Esophagus muscularis mucosa (tissue), 4 donors: ENCODE measurements at regions not wholly inside any gene's neighbourhood (a gene's known extent, or its start where the extent isn't known, plus 50 kb on each side); places are given as distances from the start of the nearest gene placed in this dataset.

Experiments
- DNase-seq: peaks from one replicate; pipeline ENCODE4 v3.0.0-alpha.2; 2017; ENCODE audit errors: extremely low spot score
- H3K27ac ChIP-seq, 4 donors: fragments of 200-600 bp; sonication (generic); replicated peaks in 1 of 4; 1 replicate in 3 of 4; 2 replicates in 1 of 4; pipeline ENCODE4 v1.5.1; 2016 to 2019; ENCODE audit warnings: mild to moderate bottlenecking in 1 of 4
- H3K27me3 ChIP-seq, 4 donors: fragments of 200-600 bp; sonication (generic); one replicate each; pipeline versions ENCODE4 v1.5.1 to v1.6.0; 2016 to 2019
- H3K36me3 ChIP-seq, 4 donors: fragments of 200-600 bp; sonication (generic); one replicate each; pipeline ENCODE4 v1.5.1; 2016 to 2019
- H3K4me1 ChIP-seq, 4 donors: fragments of 200-600 bp; sonication (generic); one replicate each; pipeline ENCODE4 v1.5.1; 2016 to 2019
- H3K4me3 ChIP-seq, 4 donors: fragments of 200-600 bp; sonication (generic); 1 replicate in 2 of 4; 2 replicates in 2 of 4; pipeline ENCODE4 v1.5.1; 2016 to 2019; ENCODE audit warnings: mild to moderate bottlenecking in 4 of 4, moderate library complexity in 1 of 4
- H3K9me3 ChIP-seq, 4 donors: fragments of 200-600 bp; sonication (generic); 1 replicate in 3 of 4; 2 replicates in 1 of 4; pipeline ENCODE4 v1.5.1; 2016 to 2019
- CTCF ChIP-seq, 3 experiments: fragments of 200-600 bp in 2 of 3; fragments of 450-650 bp in 1 of 3; sonication (generic) in 2 of 3; IDR thresholded peaks; one replicate each; pipeline ENCODE4 v1.5.1; 2017 to 2019; ENCODE audit warnings: antibody characterized with exemption in 3 of 3, mild to moderate bottlenecking in 2 of 3, moderate library complexity in 1 of 3
- EP300 ChIP-seq: sonication (generic); formaldehyde crosslinking; IDR thresholded peaks from one replicate; pipeline ENCODE4 v1.6.1; 2017; ENCODE audit warnings: antibody characterized with exemption
- POLR2A ChIP-seq: fragments of 450-650 bp; IDR thresholded peaks from one replicate; pipeline ENCODE4 v1.6.1; 2017; ENCODE audit warnings: antibody characterized with exemption, moderate library complexity, mild to moderate bottlenecking, low read depth
- POLR2AphosphoS5 ChIP-seq, 2 donors: sonication (generic); formaldehyde crosslinking; IDR thresholded peaks; one replicate each; pipeline ENCODE4 v1.6.1; 2017; ENCODE audit warnings: antibody characterized with exemption in 2 of 2
- WGBS: methylation state at CpG from one replicate; pipeline ENCODE4 v1.1.5; 2018; 5-methylcytosine and 5-hydroxymethylcytosine counted together
- intact Hi-C: fragments of 100-400 bp; cut with DNase I; formaldehyde crosslinking; loops from one replicate; pipeline ENCODE4 v1.15.1; 2023

GRCh38 chr16:86869288-86870022, 291.1 kb downstream of the FOXL1 start:
- Histone ChIP-seq H3K9me3 (peaks cover 0 to 7% (median 3%) of the 10 kb centered on the region in 4 donors), H3K27me3 (peaks cover 0 to 62% (median 2%) of the 10 kb centered on the region in 4 donors), H3K27ac (no peak overlapping the region), H3K4me3 (no peak overlapping the region), H3K36me3 (no peaks in the 10 kb centered on the region), H3K4me1 (peaks cover 12 to 18% (median 17%) of the 10 kb centered on the region in 4 donors)
- no peak for DNase-seq
- intact Hi-C loops: no loop called here
- 83% methylated on average over 31 of the region's 32 CpGs for WGBS
- TF ChIP-seq POLR2A (no peak), CTCF (IDR thresholded peaks at IDR 0.05) (no peak), EP300 (no peak), POLR2AphosphoS5 (IDR thresholded peaks at IDR 0.05) (no peak)

GRCh38 chr16:86870380-86870779, 292.0 kb downstream of the FOXL1 start:
- Histone ChIP-seq H3K27me3 (peaks cover 0 to 64% (median 2%) of the 10 kb centered on the region in 4 donors), H3K9me3 (peaks cover 0 to 7% (median 3%) of the 10 kb centered on the region in 4 donors), H3K27ac (no peak overlapping the region), H3K4me1 (peaks cover 12 to 16% (median 14%) of the 10 kb centered on the region in 4 donors), H3K36me3 (no peaks in the 10 kb centered on the region), H3K4me3 (no peak overlapping the region)
- TF ChIP-seq POLR2AphosphoS5 (IDR thresholded peaks at IDR 0.05) (no peak), CTCF (IDR thresholded peaks at IDR 0.05) (no peak), EP300 (no peak)
- DNase-seq: no peak
- WGBS: 77% methylated on average over 9 of the region's 9 CpGs
- intact Hi-C loops: no loop called here

GRCh38 chr16:86872131-86872530, 293.8 kb downstream of the FOXL1 start:
- no peak for TF ChIP-seq EP300
- TF ChIP-seq CTCF (IDR thresholded peaks at IDR 0.05): no peak
- no peak for TF ChIP-seq POLR2A
- TF ChIP-seq POLR2AphosphoS5 (IDR thresholded peaks at IDR 0.05): no peak
- no peak overlapping the region for H3K27ac ChIP-seq
- DNase-seq: no peak
- H3K4me3 ChIP-seq: no peak overlapping the region
- H3K9me3 ChIP-seq: peaks cover 0 to 7% (median 3%) of the 10 kb centered on the region in 4 donors
- WGBS: 74% methylated on average over 9 of the region's 9 CpGs
- no peaks in the 10 kb centered on the region for H3K4me1 ChIP-seq
- H3K27me3 ChIP-seq: peaks cover 0 to 74% (median 2%) of the 10 kb centered on the region in 4 donors
- intact Hi-C loops: no loop called here
- no peaks in the 10 kb centered on the region for H3K36me3 ChIP-seq

GRCh38 chr16:86872833-86873232, 294.5 kb downstream of the FOXL1 start:
- 89% methylated on average over 8 of the region's 8 CpGs for WGBS

GRCh38 chr16:86874141-86874540, 295.8 kb downstream of the FOXL1 start:
- peaks cover 0 to 79% (median 9%) of the 10 kb centered on the region in 4 donors for H3K27me3 ChIP-seq
- H3K9me3 ChIP-seq: peaks cover 0 to 7% (median 3%) of the 10 kb centered on the region in 4 donors
- DNase-seq: no peak
- no peak for TF ChIP-seq POLR2A
- TF ChIP-seq EP300: no peak
- TF ChIP-seq CTCF (IDR thresholded peaks at IDR 0.05): peak in 2 of 3 experiments; percentile 18 to 37
- no peak overlapping the region for H3K4me3 ChIP-seq
- intact Hi-C loops: no loop called here
- 64% methylated on average over 2 of the region's 2 CpGs for WGBS
- H3K4me1 ChIP-seq: no peaks in the 10 kb centered on the region
- H3K36me3 ChIP-seq: no peaks in the 10 kb centered on the region
- no peak overlapping the region for H3K27ac ChIP-seq

More at GRCh38 chr16:86872833-86873232, 294.5 kb downstream of the FOXL1 start:
- peaks cover 0 to 7% (median 3%) of the 10 kb centered on the region in 4 donors for H3K9me3 ChIP-seq
- peaks cover 0 to 79% (median 2%) of the 10 kb centered on the region in 4 donors for H3K27me3 ChIP-seq
- intact Hi-C loops: no loop called here
- no peaks in the 10 kb centered on the region for H3K4me1 ChIP-seq
- TF ChIP-seq POLR2AphosphoS5 (IDR thresholded peaks at IDR 0.05): no peak
- H3K36me3 ChIP-seq: no peaks in the 10 kb centered on the region
- H3K4me3 ChIP-seq: no peak overlapping the region
- H3K27ac ChIP-seq: no peak overlapping the region
- no peak for DNase-seq
